WTC11 (cell line): ENCODE measurements at regions not wholly inside any gene's neighbourhood (a gene's known extent, or its start where the extent isn't known, plus 50 kb on each side); places are given as distances from the start of the nearest gene placed in this dataset.

ENCODE experiments used
- ATAC-seq: fragments of 200-7000 bp; cut with Tn5 transposase; 2 replicates; pipeline ENCODE4 v1.10.0; 2021; ENCODE audit warnings: mild to moderate bottlenecking, moderate library complexity
- CTCF ChIA-PET: fragments of 300-600 bp; sonication (Branson Sonifier 250); formaldehyde crosslinking; loops from one replicate; lab custom pipeline; 2021; ENCODE audit warnings: antibody characterized with exemption; lab: Charles Lee
- POLR2A ChIA-PET: fragments of 350-600 bp; sonication (Branson Sonifier 250); formaldehyde crosslinking; loops from one replicate; lab custom pipeline; 2021; ENCODE audit warnings: antibody characterized with exemption; lab: Charles Lee
- DNase-seq: peaks from one replicate; pipeline ENCODE4 v3.0.0; 2021; ENCODE audit warnings: low spot score
- H3K27ac Mint-ChIP-seq: 2 replicates; pipeline ENCODE4 v1.8.0; 2021; ENCODE audit warnings: mixed read lengths
- H3K27me3 Mint-ChIP-seq: 2 replicates; pipeline ENCODE4 v1.8.0; 2021; ENCODE audit warnings: low read depth, mild to moderate bottlenecking, moderate library complexity, mixed read lengths
- H3K36me3 Mint-ChIP-seq: 2 replicates; pipeline ENCODE4 v1.8.0; 2021; ENCODE audit warnings: mixed read lengths
- H3K4me1 Mint-ChIP-seq: 2 replicates; pipeline ENCODE4 v1.8.0; 2022; ENCODE audit warnings: mixed read lengths
- H3K4me3 Mint-ChIP-seq: 2 replicates; pipeline ENCODE4 v1.8.0; 2021; ENCODE audit warnings: mild to moderate bottlenecking, moderate library complexity, mixed read lengths
- H3K9me3 Mint-ChIP-seq: 2 replicates; pipeline ENCODE4 v1.8.0; 2021; ENCODE audit warnings: mixed read lengths
- ERG ChIP-seq: fragments of 250-450 bp; sonication (Bioruptor Pico); IDR thresholded peaks from 2 replicates; pipeline ENCODE4 v1.8.0; 2021; ENCODE audit warnings: mild to moderate bottlenecking
- ETV6 ChIP-seq: sonication (generic); formaldehyde crosslinking; IDR thresholded peaks from 2 replicates; pipeline ENCODE4 v1.8.1; 2022; ENCODE audit warnings: mild to moderate bottlenecking, missing genetic modification reagents
- HMGA2 ChIP-seq: fragments of 250-450 bp; sonication (Bioruptor Pico); IDR thresholded peaks from 2 replicates; pipeline ENCODE4 v1.4.0; 2021; ENCODE audit warnings: mild to moderate bottlenecking, moderate library complexity
- JAZF1 ChIP-seq: fragments of 250-450 bp; sonication (Bioruptor Pico); IDR thresholded peaks from 2 replicates; pipeline ENCODE4 v1.9.0; 2021; ENCODE audit warnings: moderate library complexity, mild to moderate bottlenecking, inconsistent platforms
- MAX ChIP-seq: sonication (generic); formaldehyde crosslinking; IDR thresholded peaks from 2 replicates; pipeline ENCODE4 v1.8.0; 2022; ENCODE audit warnings: mild to moderate bottlenecking, missing genetic modification reagents
- MYBL2 ChIP-seq: sonication (generic); formaldehyde crosslinking; IDR thresholded peaks from 2 replicates; pipeline ENCODE4 v1.8.1; 2023; ENCODE audit warnings: mild to moderate bottlenecking, moderate library complexity, missing genetic modification reagents
- NFYB ChIP-seq: sonication (generic); formaldehyde crosslinking; conservative IDR thresholded peaks from 2 replicates; pipeline ENCODE4 v1.8.0; 2022; ENCODE audit warnings: low read depth, missing genetic modification reagents
- PRRX2 ChIP-seq: fragments of 250-450 bp; sonication (Bioruptor Pico); IDR thresholded peaks from 2 replicates; pipeline ENCODE4 v1.8.0; 2021; ENCODE audit warnings: mild to moderate bottlenecking
- SMAD4 ChIP-seq: sonication (generic); formaldehyde crosslinking; IDR thresholded peaks from 2 replicates; pipeline ENCODE4 v1.8.0; 2022; ENCODE audit warnings: mild to moderate bottlenecking, missing genetic modification reagents
- SOX15 ChIP-seq: fragments of 250-450 bp; sonication (Bioruptor Pico); IDR thresholded peaks from 2 replicates; pipeline ENCODE4 v1.9.0; 2021; ENCODE audit warnings: mild to moderate bottlenecking
- SP1 ChIP-seq: sonication (generic); formaldehyde crosslinking; conservative IDR thresholded peaks from 2 replicates; pipeline ENCODE4 v1.8.1; 2022; ENCODE audit warnings: missing genetic modification reagents
- ZBTB43 ChIP-seq: sonication (generic); formaldehyde crosslinking; IDR thresholded peaks from 2 replicates; pipeline ENCODE4 v1.8.1; 2023; ENCODE audit warnings: mild to moderate bottlenecking, missing genetic modification reagents
- ZMAT4 ChIP-seq: fragments of 250-450 bp; sonication (Bioruptor Pico); IDR thresholded peaks from 2 replicates; pipeline ENCODE4 v1.9.0; 2021; ENCODE audit warnings: mild to moderate bottlenecking
- ZNF121 ChIP-seq: sonication (generic); formaldehyde crosslinking; IDR thresholded peaks from 2 replicates; pipeline ENCODE4 v1.8.0; 2023; ENCODE audit warnings: missing genetic modification reagents
- ZNF138 ChIP-seq: sonication (generic); formaldehyde crosslinking; conservative IDR thresholded peaks from 2 replicates; pipeline ENCODE4 v1.8.1; 2022; ENCODE audit warnings: mild to moderate bottlenecking, moderate library complexity, missing genetic modification reagents
- ZNF425 ChIP-seq: fragments of 250-450 bp; sonication (Bioruptor Pico); conservative IDR thresholded peaks from 2 replicates; pipeline ENCODE4 v1.9.0; 2021; ENCODE audit warnings: mild to moderate bottlenecking
- ZNF512 ChIP-seq: sonication (generic); formaldehyde crosslinking; IDR thresholded peaks from 2 replicates; pipeline ENCODE4 v1.8.1; 2022; ENCODE audit warnings: missing genetic modification reagents, borderline replicate concordance
- ZNF671 ChIP-seq: fragments of 250-450 bp; sonication (Bioruptor Pico); IDR thresholded peaks from 2 replicates; pipeline ENCODE4 v1.8.0; 2021; ENCODE audit warnings: mild to moderate bottlenecking

GRCh38 chrX:15158350-15158735, 111.5 kb downstream of the ASB9 start:
- TF ChIP-seq NFYB (CRISPR knock-in tag) (no peak), ZNF121 (no peak), ZBTB43 (CRISPR knock-in tag) (no peak), ZNF425 (CRISPR knock-in tag) (no peak), ZNF671 (CRISPR knock-in tag) (no peak), SOX15 (CRISPR knock-in tag) (no peak), JAZF1 (CRISPR knock-in tag) (no peak), HMGA2 (no peak), ETV6 (CRISPR knock-in tag) (no peak), SMAD4 (CRISPR knock-in tag) (no peak), MYBL2 (no peak), PRRX2 (CRISPR knock-in tag) (no peak), ZMAT4 (CRISPR knock-in tag) (no peak), ERG (CRISPR knock-in tag) (no peak), ZNF512 (CRISPR knock-in tag) (no peak)
- Mint-ChIP-seq H3K9me3 (no peaks in the 10 kb centered on the region), H3K4me1 (no peaks in the 10 kb centered on the region), H3K36me3 (no peaks in the 10 kb centered on the region), H3K4me3 (no peak overlapping the region), H3K27me3 (no peaks in the 10 kb centered on the region; the same call in 1 of the 2 replicates), H3K27ac (no peak overlapping the region)
- ChIA-PET CTCF (no interaction called here), POLR2A (no interaction called here)
- ATAC-seq (no peak), DNase-seq (no peak)

- H3K4me1 Mint-ChIP-seq: no peaks in the 10 kb centered on the region
- H3K4me3 Mint-ChIP-seq: no peak overlapping the region
- ChIA-PET POLR2A (no interaction called here), CTCF (interaction anchor here (1.0 kb wide), 1 partner anchor 14 kb away, joined by 3 read pairs; no protein-coding TSS in a partner anchor)
- TF ChIP-seq ZNF138 (CRISPR knock-in tag): no peak
- no peak for TF ChIP-seq SP1 (CRISPR knock-in tag)
- TF ChIP-seq JAZF1 (CRISPR knock-in tag): no peak
- no peak for TF ChIP-seq MAX
- no peak for ATAC-seq
- no peaks in the 10 kb centered on the region for H3K9me3 Mint-ChIP-seq
- no peaks in the 10 kb centered on the region for H3K36me3 Mint-ChIP-seq
- no peaks in the 10 kb centered on the region; the same call in 1 of the 2 replicates for H3K27me3 Mint-ChIP-seq
- no peak overlapping the region for H3K27ac Mint-ChIP-seq
- DNase-seq: no peak
Observed at GRCh38 chrX:15157624-15158023, 112.3 kb downstream of the ASB9 start.
